Ishikawa (cell line): ENCODE measurements at regions not wholly inside any gene's neighbourhood (a gene's known extent, or its start where the extent isn't known, plus 50 kb on each side); places are given as distances from the start of the nearest gene placed in this dataset.

Source experiments
- CEBPB ChIP-seq: IDR thresholded peaks from 2 replicates; pipeline ENCODE4 v1.6.1; 2012
- CREB1 ChIP-seq: IDR thresholded peaks from 2 replicates; pipeline ENCODE4 v1.6.1; 2012; ENCODE audit warnings: low read depth
- EGR1 ChIP-seq: IDR thresholded peaks from 2 replicates; pipeline ENCODE4 v1.6.1; 2012
- EP300 ChIP-seq: IDR thresholded peaks from 2 replicates; pipeline ENCODE4 v1.6.1; 2012; ENCODE audit warnings: borderline replicate concordance
- FOXM1 ChIP-seq: IDR thresholded peaks from 2 replicates; pipeline ENCODE4 v1.6.1; 2012; ENCODE audit warnings: low read depth, borderline replicate concordance
- MAX ChIP-seq: IDR thresholded peaks from 2 replicates; pipeline ENCODE4 v1.6.1; 2012
- RAD21 ChIP-seq: IDR thresholded peaks from 2 replicates; pipeline ENCODE4 v1.6.1; 2012; ENCODE audit warnings: low read depth
- REST ChIP-seq: IDR thresholded peaks from 2 replicates; pipeline ENCODE4 v1.6.1; 2012; ENCODE audit warnings: low read depth, mild to moderate bottlenecking
- TAF1 ChIP-seq: IDR thresholded peaks from 2 replicates; pipeline ENCODE4 v1.6.1; 2012; ENCODE audit warnings: low read depth, mild to moderate bottlenecking
- TCF12 ChIP-seq: IDR thresholded peaks from 2 replicates; pipeline ENCODE4 v1.6.1; 2012; ENCODE audit warnings: low read depth
- TEAD4 ChIP-seq: IDR thresholded peaks from 2 replicates; pipeline ENCODE4 v1.6.1; 2012
- USF1 ChIP-seq: IDR thresholded peaks from 2 replicates; pipeline ENCODE4 v1.6.1; 2012
- YY1 ChIP-seq: IDR thresholded peaks from 2 replicates; pipeline ENCODE4 v1.6.1; 2012; ENCODE audit warnings: low read depth
- ZBTB7A ChIP-seq: IDR thresholded peaks from 2 replicates; pipeline ENCODE4 v1.6.1; 2012; ENCODE audit warnings: low read depth

GRCh38 chr16:73781297-73781696 lies 515.3 kb upstream of the PSMD7 start:
- TF ChIP-seq EGR1 (no peak), REST (no peak), USF1 (no peak), CREB1 (no peak), TAF1 (no peak), EP300 (no peak), CEBPB (no peak), YY1 (no peak), RAD21 (no peak), TCF12 (no peak), TEAD4 (no peak), MAX (no peak), FOXM1 (no peak), ZBTB7A (no peak)
